GM21381 (cell line): ENCODE measurements at regions not wholly inside any gene's neighbourhood (a gene's known extent, or its start where the extent isn't known, plus 50 kb on each side); places are given as distances from the start of the nearest gene placed in this dataset.
"Not testable (repeated sequence)": the region's sequence is repeated elsewhere in the genome, so short reads cannot be mapped to it uniquely, and the experiment has no call there.

ENCODE experiments used
- ATAC-seq: cut with Tn5 transposase; IDR thresholded peaks from one replicate; pipeline ENCODE4 v1.9.1; 2021; ENCODE audit warnings: mild to moderate bottlenecking, moderate library complexity; ENCODE audit not compliant: unreplicated experiment

GRCh38 chr9:41075671-41076070 lies 52.8 kb downstream of the FOXD4L6 start:
- ATAC-seq = not testable (repeated sequence)

DNA sequence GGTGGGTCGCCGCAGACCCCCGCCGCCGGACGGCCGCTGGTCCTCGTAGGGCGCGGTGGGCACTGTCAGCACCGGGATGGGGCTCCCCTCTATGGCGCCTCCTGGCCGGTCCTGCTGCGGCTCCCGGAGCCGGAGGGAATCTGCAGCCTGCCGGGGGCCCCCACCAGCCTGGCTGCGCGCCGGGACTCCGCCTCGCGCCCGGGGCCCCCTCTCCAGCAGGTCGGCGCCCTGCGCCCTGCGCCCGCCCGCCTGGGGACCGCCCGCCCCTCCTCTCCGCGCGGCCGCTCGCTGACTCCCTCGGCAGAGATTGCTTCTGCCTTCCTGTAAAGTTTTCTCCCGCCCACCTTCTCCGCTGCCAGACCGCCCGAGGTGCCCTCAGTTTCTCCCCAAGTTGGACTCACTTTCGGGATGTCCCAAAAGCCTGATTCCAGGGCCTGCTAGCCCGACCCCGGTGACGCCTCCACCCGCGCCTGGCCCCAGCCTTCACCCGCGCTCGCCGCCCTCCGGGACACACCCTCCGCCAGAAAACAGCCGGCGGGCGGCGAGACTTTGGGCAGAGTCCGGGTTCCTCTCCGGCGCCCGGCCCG lies 54.0 kb downstream of the FOXD4L6 start:
- ATAC-seq = peak; percentile 70

DNA sequence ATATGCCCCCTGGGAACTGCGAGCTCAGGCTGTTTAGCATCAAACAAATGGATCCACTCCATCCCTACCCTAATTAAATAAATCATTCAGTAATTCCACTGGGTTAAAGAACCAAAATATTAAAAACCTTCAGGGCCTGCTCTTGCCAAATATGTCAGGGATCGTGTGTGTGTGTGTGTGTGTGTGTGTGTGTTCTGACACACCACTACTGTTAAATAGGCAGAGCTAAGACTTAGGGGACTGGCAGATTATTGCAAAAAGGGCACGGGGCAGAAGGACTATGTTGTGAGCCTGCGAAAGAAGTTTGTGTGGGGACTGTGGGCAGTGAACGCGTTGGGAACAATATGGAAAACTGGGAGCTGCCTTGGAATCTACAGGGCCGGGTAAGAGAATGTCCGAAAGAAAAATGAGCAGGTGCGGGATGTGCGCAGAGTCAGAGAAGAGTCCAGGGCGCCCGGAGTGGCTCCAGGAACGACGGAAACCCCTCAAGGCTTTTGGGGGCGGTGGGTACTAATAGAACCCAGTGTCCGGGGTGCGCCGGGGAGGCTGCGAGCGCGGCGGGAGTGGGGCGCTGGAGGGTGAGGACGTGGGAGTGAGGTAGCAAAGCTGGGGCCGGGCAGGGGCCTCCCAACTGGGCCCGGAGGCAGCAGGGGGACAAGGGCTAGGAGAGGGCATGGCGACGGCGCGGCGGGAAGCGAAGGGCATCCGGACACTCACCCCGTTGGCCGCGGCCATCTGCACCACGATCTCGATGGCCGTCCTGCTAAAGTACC lies 54.8 kb downstream of the FOXD4L6 start:
- ATAC-seq = not testable (repeated sequence)

- ATAC-seq = peak; percentile 76
These were observed 64.2 kb downstream of the FOXD4L6 start for GRCh38 chr9:41064125-41064795.

- ATAC-seq = not testable (repeated sequence)
These were observed 65.2 kb downstream of the FOXD4L6 start for GRCh38 chr9:41063243-41063642.

GRCh38 chr9:41059603-41060002 lies 68.9 kb downstream of the FOXD4L6 start:
- ATAC-seq = not testable (repeated sequence)

DNA sequence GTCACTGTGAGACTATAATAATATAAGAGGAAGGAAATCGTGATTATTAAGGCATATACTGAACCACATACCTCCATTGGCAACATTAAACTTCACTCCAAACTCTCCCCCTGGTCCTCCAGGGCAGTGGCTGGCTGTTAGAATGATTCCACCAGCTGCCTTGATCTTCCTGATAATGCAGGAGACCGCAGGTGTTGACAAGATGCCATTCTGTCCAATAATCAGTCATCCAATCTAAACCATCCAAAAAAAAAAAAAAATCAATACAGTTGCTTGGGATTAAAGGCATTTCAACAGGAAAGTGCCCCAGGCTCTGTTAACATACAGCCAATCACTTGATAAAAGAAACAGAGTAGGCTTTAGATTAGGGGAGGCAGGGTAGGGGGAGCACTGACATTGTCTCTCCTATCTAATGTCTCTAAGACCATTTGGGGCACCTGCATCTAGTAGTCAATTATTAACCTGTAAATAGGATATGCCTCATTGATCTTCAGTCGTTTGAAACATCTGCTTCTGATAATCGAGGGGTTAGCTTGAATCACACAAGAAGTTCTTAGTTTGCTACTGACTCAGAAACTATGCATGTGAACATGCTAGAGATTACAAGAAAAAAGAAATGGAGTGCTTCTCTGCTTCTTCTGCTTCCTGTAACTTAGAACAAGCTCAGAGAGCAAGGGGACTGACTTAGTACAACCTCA lies 74.7 kb downstream of the FOXD4L6 start:
- peak; percentile 82 for ATAC-seq

- not testable (repeated sequence) for ATAC-seq
These were observed 79.8 kb downstream of the FOXD4L6 start for GRCh38 chr9:41048672-41049071.

DNA sequence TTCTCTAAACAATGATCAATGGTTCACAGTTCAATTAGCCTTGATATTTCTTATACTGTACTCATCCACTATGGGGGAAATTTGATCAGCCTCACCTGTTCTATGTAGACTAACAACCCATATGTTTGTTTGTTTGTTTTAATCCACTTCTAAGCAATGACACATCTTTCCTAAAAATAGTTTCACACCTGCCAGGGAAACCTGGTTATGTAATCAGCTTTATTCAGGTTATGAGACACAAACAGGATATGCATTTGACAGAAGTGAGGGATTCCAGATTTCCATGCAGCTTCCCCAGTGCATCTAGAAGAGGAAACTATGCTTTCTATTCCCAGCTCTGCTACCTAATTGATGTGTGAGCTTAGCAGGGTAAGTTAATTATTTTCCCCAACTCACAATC lies 80.7 kb downstream of the FOXD4L6 start:
- not testable (repeated sequence) for ATAC-seq

DNA sequence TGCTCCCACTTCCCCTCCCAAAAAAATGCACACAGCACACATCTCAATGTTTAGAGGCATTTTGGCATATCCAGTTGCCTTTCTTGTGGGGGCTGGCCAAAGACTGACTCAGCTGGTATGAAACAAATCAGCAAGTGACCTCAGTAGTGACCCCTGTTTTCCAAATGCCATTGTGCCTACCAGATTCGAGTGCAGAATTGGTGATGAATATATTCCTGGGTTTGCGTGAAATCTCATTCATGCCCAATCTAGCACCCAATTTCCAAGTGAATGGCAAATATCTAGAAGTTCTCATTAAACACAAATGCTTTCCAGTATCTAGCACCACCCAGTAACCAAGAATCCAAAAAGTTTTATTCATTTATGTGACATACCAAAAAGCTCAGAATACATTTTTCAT lies 83.6 kb downstream of the FOXD4L6 start:
- not testable (repeated sequence) for ATAC-seq

DNA sequence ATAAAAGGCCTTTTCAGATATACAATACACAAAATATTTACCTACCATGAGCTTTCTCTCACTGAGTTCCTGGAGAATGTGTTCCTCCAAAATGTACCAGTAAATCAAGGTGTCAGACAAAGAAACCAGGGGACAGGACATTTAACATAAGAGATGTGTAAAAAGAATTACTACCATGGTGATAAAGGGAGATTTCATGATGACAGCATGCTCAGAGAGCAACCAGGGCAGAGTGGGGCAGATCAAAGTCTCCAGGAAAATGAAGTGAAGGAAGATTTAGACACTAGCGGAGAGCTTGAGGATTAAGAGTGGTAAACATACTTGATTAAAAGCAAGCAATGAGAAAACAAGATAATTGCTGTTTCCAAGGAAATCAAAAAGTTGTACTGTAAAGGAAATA lies 85.0 kb downstream of the FOXD4L6 start:
- not testable (repeated sequence) for ATAC-seq

DNA sequence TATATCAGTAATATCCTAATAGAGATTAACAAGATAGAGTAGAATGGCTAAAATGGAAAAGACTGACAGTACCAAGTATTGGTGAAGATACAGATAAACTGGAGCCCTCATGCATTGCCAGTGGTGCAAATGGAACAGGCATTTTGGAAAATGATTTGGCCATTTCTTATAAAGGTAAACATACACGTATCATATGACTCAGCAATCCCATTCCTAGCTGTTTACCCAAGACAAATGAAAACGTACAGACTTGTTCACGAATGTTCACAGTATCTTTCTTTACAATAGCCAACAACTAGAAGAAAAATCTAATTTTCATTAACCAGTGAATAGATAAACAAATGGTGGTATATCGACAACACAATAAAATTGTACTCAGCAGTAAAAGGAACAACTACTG lies 86.4 kb downstream of the FOXD4L6 start:
- ATAC-seq = not testable (repeated sequence)

GRCh38 chr9:41040705-41041342 lies 87.7 kb downstream of the FOXD4L6 start:
- ATAC-seq = not testable (repeated sequence)

DNA sequence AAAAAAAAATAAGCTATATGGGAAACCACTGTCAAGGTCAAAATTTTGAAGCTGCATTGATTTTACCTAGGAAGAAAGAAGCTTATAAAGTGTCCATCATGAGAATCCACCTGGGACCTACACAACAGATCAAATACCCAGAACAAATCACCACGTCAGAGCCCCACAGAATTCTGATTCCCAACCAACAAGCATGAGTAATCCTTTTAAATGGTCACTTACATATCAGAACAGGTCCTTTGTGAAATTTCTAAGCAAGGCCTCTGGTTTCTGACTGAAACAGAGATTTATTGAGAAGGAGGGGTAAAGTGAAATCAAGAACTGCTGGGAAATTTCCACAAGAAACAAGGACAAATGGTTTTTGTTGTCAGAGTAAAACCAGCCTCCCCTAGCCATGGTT lies 93.2 kb downstream of the FOXD4L6 start:
- ATAC-seq = not testable (repeated sequence)

DNA sequence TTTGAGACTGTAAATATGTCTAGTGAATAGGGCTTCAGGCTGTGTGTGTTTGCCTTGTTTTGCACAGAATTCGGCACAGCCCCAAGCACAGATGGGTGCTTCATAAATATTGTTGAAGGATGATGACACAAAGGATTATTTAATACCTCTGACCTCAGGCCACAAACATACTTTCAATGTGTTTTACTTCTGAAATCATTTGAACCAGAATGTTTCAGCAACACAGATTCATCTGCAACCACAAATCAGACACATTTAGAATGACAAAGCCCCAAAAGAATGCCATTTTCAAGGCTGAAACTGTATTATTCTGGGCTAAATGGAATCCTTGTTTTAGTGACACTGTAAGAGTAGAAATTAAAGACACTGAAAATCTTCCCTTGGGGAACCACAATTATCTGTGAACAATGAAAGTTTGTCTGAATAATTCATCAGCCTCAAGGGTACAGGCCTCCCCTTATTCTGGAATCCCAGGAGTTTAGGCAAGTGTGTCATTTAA lies 93.7 kb downstream of the FOXD4L6 start:
- not testable (repeated sequence) for ATAC-seq

- not testable (repeated sequence) for ATAC-seq
These were observed 94.6 kb downstream of the FOXD4L6 start for GRCh38 chr9:41033877-41034276.

DNA sequence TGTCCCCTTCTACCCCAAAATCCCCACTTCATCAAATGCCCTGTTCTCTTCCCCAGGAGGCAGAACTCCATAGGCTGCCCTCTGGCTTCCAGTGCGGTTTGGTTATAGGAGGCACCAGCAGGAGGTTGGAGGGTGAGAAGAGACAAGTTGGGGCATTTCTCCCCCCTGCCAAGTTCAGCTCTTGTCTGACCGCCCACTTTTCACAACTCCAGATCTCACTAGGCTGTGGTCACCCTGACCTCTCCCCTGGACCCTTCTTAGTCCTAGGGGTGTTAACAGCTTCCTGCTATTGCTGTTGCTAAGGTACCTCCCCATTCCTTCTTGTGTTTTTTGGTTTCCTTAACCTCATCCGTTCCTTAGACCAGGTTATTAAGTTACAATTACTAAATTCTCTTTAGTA lies 95.1 kb downstream of the FOXD4L6 start:
- ATAC-seq = not testable (repeated sequence)

- ATAC-seq = not testable (repeated sequence)
These were observed 101.4 kb downstream of the FOXD4L6 start for GRCh38 chr9:41026912-41027676.

- ATAC-seq = not testable (repeated sequence)
These were observed 106.1 kb downstream of the FOXD4L6 start for GRCh38 chr9:41022365-41022764.
